ENCODE measurements at regions not wholly inside any gene's neighbourhood (a gene's known extent, or its start where the extent isn't known, plus 50 kb on each side); places are given as distances from the start of the nearest gene placed in this dataset.

DNA sequence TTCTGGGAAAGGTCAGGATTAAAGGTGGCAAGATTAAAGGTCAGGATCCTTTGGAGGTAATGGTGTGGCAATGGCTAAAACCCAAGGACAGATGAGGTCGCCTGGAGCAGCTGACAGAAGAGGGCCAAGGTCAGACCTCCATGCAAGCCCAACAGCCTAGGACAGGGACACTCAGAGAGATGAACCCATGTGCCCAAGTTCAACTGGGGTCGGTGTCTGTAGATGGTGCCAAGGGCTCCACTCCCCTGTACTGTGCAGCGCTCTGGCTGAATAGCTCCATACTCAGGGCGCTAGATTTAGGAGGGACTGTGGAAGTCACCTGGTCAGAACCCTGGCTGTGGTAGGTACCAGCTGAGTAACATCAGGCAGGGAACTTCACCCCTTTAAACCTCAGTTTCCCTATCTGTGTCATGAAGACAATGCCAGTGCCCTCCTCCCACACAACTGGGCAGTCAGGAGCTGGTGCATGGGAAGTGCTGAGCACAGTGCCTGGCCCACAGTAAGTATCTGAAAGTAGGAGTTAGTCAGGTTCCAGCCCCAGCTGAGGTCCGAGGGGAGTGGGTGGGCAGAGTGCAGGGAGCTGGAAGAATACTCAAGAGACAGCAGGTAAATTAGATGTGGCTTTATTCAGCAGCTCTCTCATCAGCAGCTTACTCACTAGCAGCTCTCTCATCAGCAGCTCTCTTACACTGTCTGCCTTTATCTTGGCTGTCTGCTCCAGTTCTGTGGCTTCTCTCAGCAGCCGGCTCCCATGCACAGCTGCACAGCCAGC, 327.1 kb downstream of the GLRX3 start:
- H3K4me1 ChIP-seq (replicated peaks in 1 of 2) = no peaks in the 10 kb centered on the region
- H3K27ac ChIP-seq = no peak overlapping the region
- ATAC-seq (replicated peaks in 6 of 8) = no peak
- in situ Hi-C loops (cut with MboI; ENCODE audit: low pct_unique_long_range_greater_than_20kb in 2 of 9, low sequenced_read_pairs in 9 of 9, unreplicated experiment in 9 of 9) = no loop called here
- WGBS, 10 experiments = 0 to 89% (median 42%) methylated on average over 1 to 2 of the region's 6 CpGs; no CpG with 5 or more reads in 4 of the 10 experiments
- no peak overlapping the region for H3K4me3 ChIP-seq

DNA sequence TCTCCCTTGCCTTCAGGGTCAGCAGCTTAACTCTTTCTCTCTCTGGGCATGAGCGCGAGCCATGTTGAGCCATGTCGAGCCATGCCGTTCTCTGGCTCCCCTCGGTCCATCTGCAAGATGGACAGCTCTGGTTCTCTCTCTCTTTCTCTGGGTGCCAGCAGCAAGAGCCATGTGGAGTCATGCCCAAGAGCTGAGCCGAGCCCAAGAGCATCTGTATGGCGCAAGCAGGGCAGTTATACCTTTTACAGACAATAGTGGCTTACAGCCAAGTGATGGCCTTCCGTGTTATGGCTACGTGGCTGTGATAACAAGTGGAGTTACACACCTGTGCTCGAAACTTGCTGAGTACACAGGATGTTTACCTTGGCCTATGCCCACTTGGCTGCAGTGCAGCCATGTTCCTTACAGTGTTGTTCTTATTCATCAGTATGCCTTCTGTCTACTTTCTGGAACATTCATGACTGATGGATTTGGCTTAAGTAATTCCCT, 327.7 kb downstream of the GLRX3 start:
- WGBS, 10 experiments = 0 to 90% (median 41%) methylated on average over 1 to 7 of the region's 10 CpGs; no CpG with 5 or more reads in 3 of the 10 experiments
- H3K4me3 ChIP-seq = no peak overlapping the region
- in situ Hi-C loops (cut with MboI; ENCODE audit: low pct_unique_long_range_greater_than_20kb in 2 of 9, low sequenced_read_pairs in 9 of 9, unreplicated experiment in 9 of 9) = no loop called here
- H3K4me1 ChIP-seq (replicated peaks in 1 of 2) = no peaks in the 10 kb centered on the region
- no peak for ATAC-seq (replicated peaks in 6 of 8)
- H3K27ac ChIP-seq = no peak overlapping the region

DNA sequence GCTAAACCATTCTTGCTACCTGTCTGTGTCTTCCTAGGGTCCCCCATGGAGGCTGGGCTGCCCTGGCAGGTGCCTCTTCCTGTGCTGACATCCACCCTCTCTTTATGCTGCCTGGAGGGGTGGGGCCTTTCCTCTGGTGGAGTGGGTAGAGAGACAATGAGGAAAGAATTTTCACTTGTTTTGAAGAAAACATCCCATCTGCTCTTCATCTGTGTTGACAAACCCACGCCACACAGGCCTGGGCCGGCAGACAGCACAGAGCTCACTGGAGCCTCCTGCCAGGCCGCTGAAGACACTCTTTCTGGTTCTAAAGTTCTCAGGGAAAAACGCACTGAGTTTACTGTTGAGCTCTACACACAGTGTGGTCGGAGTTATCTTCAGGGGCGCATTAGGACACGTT, 328.2 kb downstream of the GLRX3 start:
- no peak overlapping the region for H3K27ac ChIP-seq
- no peak for ATAC-seq (replicated peaks in 6 of 8)
- 0 to 100% (median 25%) methylated on average over 1 to 6 of the region's 7 CpGs; no CpG with 5 or more reads in 2 of the 10 experiments for WGBS, 10 experiments
- in situ Hi-C loops (cut with MboI; ENCODE audit: low pct_unique_long_range_greater_than_20kb in 2 of 9, low sequenced_read_pairs in 9 of 9, unreplicated experiment in 9 of 9) = no loop called here
- H3K4me1 ChIP-seq (replicated peaks in 1 of 2) = no peaks in the 10 kb centered on the region
- H3K4me3 ChIP-seq = no peak overlapping the region

DNA sequence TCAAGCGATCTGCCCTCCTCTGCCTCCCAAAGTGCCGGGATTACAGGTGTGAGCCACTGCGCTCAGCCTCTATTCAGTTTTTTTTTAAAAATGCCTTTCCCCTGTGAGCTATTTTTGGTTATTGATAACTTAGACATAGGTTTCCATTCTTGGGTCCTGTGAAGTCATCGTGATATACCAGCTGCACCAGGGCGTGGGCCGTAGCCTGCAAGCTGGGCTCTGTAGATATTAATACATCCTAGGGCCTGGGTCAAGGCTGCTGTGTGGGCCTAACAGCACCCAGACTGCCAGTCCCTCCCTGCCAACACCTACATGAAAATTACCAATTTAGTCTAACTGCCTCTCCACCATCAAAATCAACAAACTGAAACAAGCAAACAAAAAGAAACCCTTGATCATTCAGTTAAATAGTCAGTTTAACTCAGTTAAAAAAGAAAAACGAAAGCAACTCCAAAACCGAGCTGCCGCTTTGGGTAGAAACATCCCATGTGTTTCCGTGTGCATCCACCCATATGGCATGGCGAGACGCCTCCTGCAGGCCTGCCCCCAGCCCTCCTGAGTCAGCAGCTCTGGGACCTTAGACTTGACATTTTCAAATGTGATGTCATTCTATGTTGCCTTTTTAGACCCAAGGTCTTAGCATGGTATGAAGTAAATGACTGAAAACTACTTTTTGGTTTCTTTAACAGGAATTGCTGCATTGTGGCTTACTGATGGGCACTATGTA, 330.2 kb downstream of the GLRX3 start:
- H3K4me1 ChIP-seq (replicated peaks in 1 of 2) = no peaks in the 10 kb centered on the region
- in situ Hi-C loops (cut with MboI; ENCODE audit: low pct_unique_long_range_greater_than_20kb in 2 of 9, low sequenced_read_pairs in 9 of 9, unreplicated experiment in 9 of 9) = no loop called here
- WGBS, 10 experiments = 0 to 87% (median 51%) methylated on average over 1 to 12 of the region's 12 CpGs
- no peak overlapping the region for H3K27ac ChIP-seq
- H3K4me3 ChIP-seq = no peak overlapping the region
- ATAC-seq (replicated peaks in 6 of 8) = no peak

DNA sequence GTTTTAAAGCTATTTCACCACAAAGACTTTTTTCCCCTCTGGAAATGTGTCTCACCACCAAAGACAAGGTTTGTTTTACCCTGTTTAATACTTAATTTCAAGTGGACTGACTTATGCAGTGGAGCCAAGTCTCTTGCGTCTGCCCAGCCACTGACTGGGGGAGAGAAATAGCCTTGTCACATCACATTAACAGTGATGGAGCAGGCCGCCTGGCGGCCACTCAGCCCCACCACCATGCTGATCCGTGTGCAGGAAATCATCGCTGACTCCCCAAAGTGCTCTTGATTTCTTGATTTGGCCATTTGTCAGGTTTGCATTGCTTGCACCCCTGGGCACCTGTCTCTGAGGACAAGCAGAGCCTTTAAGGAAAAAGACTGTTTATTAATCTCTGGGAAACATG, 334.1 kb downstream of the GLRX3 start:
- Histone ChIP-seq H3K4me1 (replicated peaks in 1 of 2) (no peaks in the 10 kb centered on the region), H3K4me3 (no peak overlapping the region), H3K27ac (no peak overlapping the region)
- WGBS, 10 experiments = 0 to 100% (median 70%) methylated on average over 1 to 5 of the region's 5 CpGs; no CpG with 5 or more reads in 3 of the 10 experiments
- ATAC-seq (replicated peaks in 6 of 8) = no peak
- in situ Hi-C loops (cut with MboI; ENCODE audit: low pct_unique_long_range_greater_than_20kb in 2 of 9, low sequenced_read_pairs in 9 of 9, unreplicated experiment in 9 of 9) = no loop called here

DNA sequence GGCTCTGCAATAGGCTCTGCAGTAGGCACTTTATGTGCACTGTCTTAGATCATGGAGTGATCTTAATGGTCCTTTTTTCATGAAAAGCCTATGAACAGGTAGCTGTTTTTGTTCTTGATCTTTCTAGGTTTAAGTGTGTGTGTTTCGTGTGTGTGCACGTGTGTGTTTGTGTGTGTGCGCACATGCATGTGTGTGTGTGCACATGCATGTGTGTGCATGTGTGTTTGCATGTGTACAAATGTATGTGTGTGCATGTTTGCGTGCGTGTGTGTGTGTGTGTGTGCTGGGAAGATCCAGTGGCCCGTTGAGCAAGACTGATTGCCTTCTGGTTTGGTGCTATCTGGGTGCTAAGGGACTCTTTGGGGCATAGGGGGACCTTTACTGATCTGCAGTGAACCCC, 334.8 kb downstream of the GLRX3 start:
- 0 to 100% (median 48%) methylated on average over 1 to 5 of the region's 6 CpGs; no CpG with 5 or more reads in 1 of the 10 experiments for WGBS, 10 experiments
- in situ Hi-C loops (cut with MboI; ENCODE audit: low pct_unique_long_range_greater_than_20kb in 2 of 9, low sequenced_read_pairs in 9 of 9, unreplicated experiment in 9 of 9) = no loop called here
- Histone ChIP-seq H3K4me3 (no peak overlapping the region), H3K4me1 (replicated peaks in 1 of 2) (no peaks in the 10 kb centered on the region), H3K27ac (no peak overlapping the region)
- no peak for ATAC-seq (replicated peaks in 6 of 8)

DNA sequence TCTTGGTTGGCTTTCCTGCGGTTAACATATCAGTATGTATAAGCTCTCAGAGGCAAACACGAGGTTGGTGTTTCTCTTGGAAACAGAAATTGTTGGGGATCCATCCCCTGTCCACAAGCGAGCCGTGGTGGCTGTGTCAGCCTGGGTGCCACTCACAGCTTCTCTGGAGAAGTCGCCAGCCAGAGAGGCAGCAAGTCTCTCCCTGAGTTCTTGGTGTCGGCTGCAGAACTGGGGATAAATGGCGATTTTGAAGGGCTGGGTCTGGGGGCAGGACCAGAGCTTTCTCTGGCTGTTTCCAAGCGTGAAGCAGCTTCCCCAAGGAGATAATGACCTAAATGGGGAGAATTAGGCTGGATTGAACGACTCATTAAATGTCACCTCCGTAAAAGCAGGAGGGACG, 335.3 kb downstream of the GLRX3 start:
- Histone ChIP-seq H3K4me1 (replicated peaks in 1 of 2) (no peaks in the 10 kb centered on the region), H3K27ac (no peak overlapping the region), H3K4me3 (no peak overlapping the region)
- in situ Hi-C loops (cut with MboI; ENCODE audit: low pct_unique_long_range_greater_than_20kb in 2 of 9, low sequenced_read_pairs in 9 of 9, unreplicated experiment in 9 of 9) = no loop called here
- WGBS, 10 experiments = 0 to 83% (median 20%) methylated on average over 1 to 9 of the region's 11 CpGs; no CpG with 5 or more reads in 1 of the 10 experiments
- no peak for ATAC-seq (replicated peaks in 6 of 8)

DNA sequence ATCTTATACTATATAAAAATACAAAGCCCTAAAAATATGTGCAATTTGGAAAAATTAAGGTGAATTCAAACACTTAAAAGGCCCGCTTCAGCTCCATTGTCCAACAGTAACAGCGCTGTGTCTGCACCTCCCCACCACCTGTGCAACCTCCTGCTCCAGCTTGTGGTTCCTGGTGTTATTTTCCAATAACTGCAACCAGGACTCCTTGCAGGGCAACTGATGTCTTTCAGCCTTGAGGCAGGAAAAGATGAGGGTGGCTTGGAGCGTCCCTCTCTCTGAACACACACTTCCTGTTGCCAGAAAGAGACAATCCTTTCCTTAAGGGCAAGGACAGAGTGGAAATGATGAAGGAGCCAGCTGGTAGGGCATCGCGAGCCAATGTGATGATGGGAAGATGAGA, 336.0 kb downstream of the GLRX3 start:
- in situ Hi-C loops (cut with MboI; ENCODE audit: low pct_unique_long_range_greater_than_20kb in 2 of 9, low sequenced_read_pairs in 9 of 9, unreplicated experiment in 9 of 9) = no loop called here
- ATAC-seq (replicated peaks in 6 of 8) = no peak
- no peaks in the 10 kb centered on the region for H3K4me1 ChIP-seq (replicated peaks in 1 of 2)
- H3K27ac ChIP-seq = no peak overlapping the region
- 0 to 100% (median 33%) methylated on average over 1 to 5 of the region's 5 CpGs; no CpG with 5 or more reads in 3 of the 10 experiments for WGBS, 10 experiments
- no peak overlapping the region for H3K4me3 ChIP-seq

DNA sequence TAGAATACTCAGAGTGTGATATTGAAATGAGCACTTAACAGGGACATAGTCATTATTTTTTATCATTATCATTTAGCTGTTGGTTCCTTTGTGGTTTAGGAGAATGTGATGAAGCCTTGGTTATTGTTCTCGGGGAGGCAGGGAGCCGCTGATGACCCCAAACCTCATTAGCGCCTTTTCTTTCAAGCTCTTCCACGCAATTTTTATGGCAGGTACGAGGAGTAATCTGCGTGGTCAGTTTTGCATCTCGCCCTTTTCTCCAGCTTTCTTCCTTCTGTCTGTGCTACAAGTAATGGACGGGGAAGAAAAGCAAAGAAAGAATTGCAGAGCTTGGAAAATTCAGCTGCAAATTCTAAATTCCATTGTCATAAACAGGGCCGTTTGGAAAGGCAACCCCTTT, 338.4 kb downstream of the GLRX3 start:
- 19 to 84% (median 57%) methylated on average over 1 to 8 of the region's 9 CpGs; no CpG with 5 or more reads in 1 of the 10 experiments for WGBS, 10 experiments
- ATAC-seq (replicated peaks in 6 of 8) = no peak
- Histone ChIP-seq H3K4me3 (no peak overlapping the region), H3K27ac (no peak overlapping the region), H3K4me1 (replicated peaks in 1 of 2) (no peaks in the 10 kb centered on the region)
- in situ Hi-C loops (cut with MboI; ENCODE audit: low pct_unique_long_range_greater_than_20kb in 2 of 9, low sequenced_read_pairs in 9 of 9, unreplicated experiment in 9 of 9) = no loop called here

DNA sequence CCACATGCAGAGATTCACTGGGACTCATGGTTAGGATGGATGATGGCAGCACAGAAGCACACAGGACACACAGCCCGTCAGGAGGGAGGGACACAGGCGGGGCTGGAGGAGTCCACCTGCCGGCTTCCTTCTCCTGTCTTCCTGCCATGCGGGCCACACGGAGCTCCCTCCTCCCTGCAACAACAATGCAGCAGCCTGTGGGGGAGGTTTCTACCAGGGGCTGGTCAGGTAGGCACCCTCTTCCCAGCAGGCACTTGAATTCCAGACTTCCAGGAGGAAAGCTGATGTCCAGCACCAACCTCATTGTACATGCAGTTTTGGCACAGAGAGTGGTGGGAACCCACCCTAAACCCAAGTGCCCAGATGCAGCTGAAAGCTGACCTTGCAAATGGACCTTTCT, 341.2 kb downstream of the GLRX3 start:
- in situ Hi-C loops (cut with MboI; ENCODE audit: low pct_unique_long_range_greater_than_20kb in 2 of 9, low sequenced_read_pairs in 9 of 9, unreplicated experiment in 9 of 9) = no loop called here
- H3K4me3 ChIP-seq = no peak overlapping the region
- ATAC-seq (replicated peaks in 6 of 8) = no peak
- no CpG with 5 or more reads among the region's 5 CpGs for WGBS, 10 experiments
- H3K4me1 ChIP-seq (replicated peaks in 1 of 2) = no peaks in the 10 kb centered on the region
- no peak overlapping the region for H3K27ac ChIP-seq

DNA sequence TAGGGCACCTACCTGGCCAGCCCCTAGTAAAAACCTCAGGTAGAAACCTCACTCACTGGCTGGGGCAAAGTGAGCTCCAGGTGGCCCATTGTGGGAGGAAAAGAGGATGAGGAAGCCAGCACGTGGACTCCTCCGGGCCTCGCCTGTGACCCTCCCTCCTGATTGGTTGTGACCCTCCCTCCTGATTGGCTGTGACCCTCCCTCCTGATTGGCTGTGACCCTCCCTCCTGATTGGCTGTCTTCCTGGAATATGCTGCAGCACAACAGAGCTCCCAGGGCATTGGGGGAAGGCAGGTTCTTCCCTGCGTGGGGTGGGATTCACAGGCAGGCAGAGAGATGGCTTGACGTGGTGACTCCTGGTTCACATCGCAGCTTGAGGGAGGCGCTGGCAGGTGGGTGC, 343.0 kb downstream of the GLRX3 start:
- Histone ChIP-seq H3K4me3 (no peak overlapping the region), H3K4me1 (replicated peaks in 1 of 2) (no peaks in the 10 kb centered on the region), H3K27ac (no peak overlapping the region)
- WGBS, 10 experiments = 60 to 67% methylated on average over 1 to 3 of the region's 7 CpGs; no CpG with 5 or more reads in 8 of the 10 experiments
- in situ Hi-C loops (cut with MboI; ENCODE audit: low pct_unique_long_range_greater_than_20kb in 2 of 9, low sequenced_read_pairs in 9 of 9, unreplicated experiment in 9 of 9) = no loop called here
- no peak for ATAC-seq (replicated peaks in 6 of 8)

DNA sequence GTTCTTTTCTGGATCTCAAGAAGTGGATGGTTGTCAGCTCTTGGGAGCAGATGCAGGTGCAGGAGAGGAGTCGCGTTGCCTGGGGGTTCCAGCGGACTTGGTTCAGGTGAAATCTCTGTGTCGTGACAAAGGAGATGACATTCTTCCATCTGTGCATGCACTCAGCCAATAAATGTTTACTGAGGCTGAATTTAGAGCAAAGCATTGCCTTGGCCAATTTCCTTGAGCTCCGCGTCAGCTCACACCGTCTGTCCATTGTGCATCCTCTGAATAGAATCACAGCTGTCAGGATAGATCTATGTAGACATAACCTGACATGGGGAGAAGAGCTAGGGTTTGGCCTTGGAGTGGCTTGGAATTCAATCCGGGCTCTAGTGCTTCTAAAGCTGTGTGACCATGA, 343.7 kb downstream of the GLRX3 start:
- in situ Hi-C loops (cut with MboI; ENCODE audit: low pct_unique_long_range_greater_than_20kb in 2 of 9, low sequenced_read_pairs in 9 of 9, unreplicated experiment in 9 of 9) = no loop called here
- 14 to 100% (median 38%) methylated on average over 1 to 7 of the region's 8 CpGs for WGBS, 10 experiments
- no peaks in the 10 kb centered on the region for H3K4me1 ChIP-seq (replicated peaks in 1 of 2)
- H3K4me3 ChIP-seq = no peak overlapping the region
- no peak for ATAC-seq (replicated peaks in 6 of 8)
- no peak overlapping the region for H3K27ac ChIP-seq

DNA sequence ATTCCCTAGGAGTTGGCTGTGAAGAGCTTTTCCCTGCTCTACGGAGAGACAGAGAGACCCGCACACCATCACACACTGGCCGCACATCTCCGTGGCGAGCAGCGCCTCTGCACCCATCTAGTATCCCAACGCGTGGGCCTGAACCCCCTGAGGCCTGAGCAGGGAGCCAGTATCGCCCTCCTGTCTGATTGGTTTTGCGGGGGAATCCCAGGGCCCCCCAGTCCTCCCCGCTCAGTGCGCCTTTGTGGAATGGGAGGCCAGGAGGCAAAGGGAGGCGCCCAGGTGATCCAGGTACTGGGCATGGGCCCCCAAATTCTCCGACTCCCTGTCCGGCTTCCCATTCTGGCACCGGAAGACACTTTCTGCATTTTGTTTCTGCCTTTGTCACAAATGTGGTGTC, 344.3 kb downstream of the GLRX3 start:
- WGBS, 10 experiments = 35 to 90% (median 67%) methylated on average over 2 to 15 of the region's 16 CpGs; no CpG with 5 or more reads in 4 of the 10 experiments
- no peak for ATAC-seq (replicated peaks in 6 of 8)
- Histone ChIP-seq H3K27ac (no peak overlapping the region), H3K4me3 (no peak overlapping the region), H3K4me1 (replicated peaks in 1 of 2) (no peaks in the 10 kb centered on the region)
- in situ Hi-C loops (cut with MboI; ENCODE audit: low pct_unique_long_range_greater_than_20kb in 2 of 9, low sequenced_read_pairs in 9 of 9, unreplicated experiment in 9 of 9) = no loop called here
